ENCODE measurements at regions not wholly inside any gene's neighbourhood (a gene's known extent, or its start where the extent isn't known, plus 50 kb on each side); places are given as distances from the start of the nearest gene placed in this dataset.

- ChIA-PET POLR2A (no interaction called here), CTCF (no interaction called here)
- Mint-ChIP-seq H3K9me3 (peaks cover 10% of the 10 kb centered on the region), H3K36me3 (ENCODE audit: low read depth) (no peaks in the 10 kb centered on the region), H3K27ac (no peak overlapping the region), H3K4me1 (ENCODE audit: low read depth) (no peaks in the 10 kb centered on the region), H3K27me3 (no peaks in the 10 kb centered on the region), H3K4me3 (no peak overlapping the region)
- DNase-seq: no peak
- TF ChIP-seq, protein P1, sequence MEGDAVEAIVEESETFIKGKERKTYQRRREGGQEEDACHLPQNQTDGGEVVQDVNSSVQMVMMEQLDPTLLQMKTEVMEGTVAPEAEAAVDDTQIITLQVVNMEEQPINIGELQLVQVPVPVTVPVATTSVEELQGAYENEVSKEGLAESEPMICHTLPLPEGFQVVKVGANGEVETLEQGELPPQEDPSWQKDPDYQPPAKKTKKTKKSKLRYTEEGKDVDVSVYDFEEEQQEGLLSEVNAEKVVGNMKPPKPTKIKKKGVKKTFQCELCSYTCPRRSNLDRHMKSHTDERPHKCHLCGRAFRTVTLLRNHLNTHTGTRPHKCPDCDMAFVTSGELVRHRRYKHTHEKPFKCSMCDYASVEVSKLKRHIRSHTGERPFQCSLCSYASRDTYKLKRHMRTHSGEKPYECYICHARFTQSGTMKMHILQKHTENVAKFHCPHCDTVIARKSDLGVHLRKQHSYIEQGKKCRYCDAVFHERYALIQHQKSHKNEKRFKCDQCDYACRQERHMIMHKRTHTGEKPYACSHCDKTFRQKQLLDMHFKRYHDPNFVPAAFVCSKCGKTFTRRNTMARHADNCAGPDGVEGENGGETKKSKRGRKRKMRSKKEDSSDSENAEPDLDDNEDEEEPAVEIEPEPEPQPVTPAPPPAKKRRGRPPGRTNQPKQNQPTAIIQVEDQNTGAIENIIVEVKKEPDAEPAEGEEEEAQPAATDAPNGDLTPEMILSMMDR (IDR thresholded peaks at IDR 0.05): no peak
- intact Hi-C loops (cut with micrococcal nuclease): no loop called here
- ATAC-seq: no peak
Observed at GRCh38 chr21:35156293-35157278, 107.5 kb upstream of the RUNX1 start.

- Mint-ChIP-seq H3K4me3 (no peak overlapping the region), H3K4me1 (ENCODE audit: low read depth) (peaks cover 17% of the 10 kb centered on the region), H3K36me3 (ENCODE audit: low read depth) (peaks cover 5% of the 10 kb centered on the region), H3K9me3 (peaks cover 15% of the 10 kb centered on the region), H3K27ac (no peak overlapping the region), H3K27me3 (no peaks in the 10 kb centered on the region)
- ChIA-PET CTCF (no interaction called here), POLR2A (interaction anchor here (1.1 kb wide), 1 partner anchor 9 kb away, joined by 3 read pairs; no protein-coding TSS in a partner anchor)
- TF ChIP-seq, protein P1 (IDR thresholded peaks at IDR 0.05): no peak
- no peak for DNase-seq
- no peak for ATAC-seq
- intact Hi-C loops (cut with micrococcal nuclease): no loop called here
Observed at GRCh38 chr21:35154788-35155187, 105.7 kb upstream of the RUNX1 start.

DNA sequence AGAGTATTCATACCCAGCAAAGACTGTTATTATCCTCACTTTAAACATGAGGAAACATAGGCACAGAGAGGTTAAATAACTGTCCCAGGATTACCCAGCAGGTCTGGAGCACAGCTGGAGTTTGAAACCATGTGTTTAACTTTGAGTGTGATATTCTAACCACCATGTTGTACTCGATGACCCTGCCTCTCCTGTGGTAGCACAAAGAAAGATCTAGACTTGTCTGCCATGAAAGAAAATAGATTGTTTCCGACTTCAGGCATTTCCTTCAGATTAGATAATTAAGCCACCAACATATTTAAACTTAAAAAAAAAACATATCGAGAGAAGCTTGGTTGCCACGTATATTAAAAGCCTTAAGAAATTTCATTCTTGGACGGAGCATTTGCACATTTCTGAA, 104.6 kb upstream of the RUNX1 start:
- TF ChIP-seq, protein P1 (IDR thresholded peaks at IDR 0.05): no peak
- no peak for DNase-seq
- ATAC-seq: no peak
- Mint-ChIP-seq H3K9me3 (peaks cover 15% of the 10 kb centered on the region), H3K4me3 (no peak overlapping the region), H3K27me3 (no peaks in the 10 kb centered on the region), H3K27ac (no peak overlapping the region), H3K36me3 (ENCODE audit: low read depth) (peaks cover 5% of the 10 kb centered on the region), H3K4me1 (ENCODE audit: low read depth) (peaks cover 26% of the 10 kb centered on the region)
- intact Hi-C loops (cut with micrococcal nuclease): no loop called here
- ChIA-PET CTCF (no interaction called here), POLR2A (interaction anchor here (0.5 kb wide), 1 partner anchor 179 kb away, joined by 3 read pairs; no protein-coding TSS in a partner anchor)

DNA sequence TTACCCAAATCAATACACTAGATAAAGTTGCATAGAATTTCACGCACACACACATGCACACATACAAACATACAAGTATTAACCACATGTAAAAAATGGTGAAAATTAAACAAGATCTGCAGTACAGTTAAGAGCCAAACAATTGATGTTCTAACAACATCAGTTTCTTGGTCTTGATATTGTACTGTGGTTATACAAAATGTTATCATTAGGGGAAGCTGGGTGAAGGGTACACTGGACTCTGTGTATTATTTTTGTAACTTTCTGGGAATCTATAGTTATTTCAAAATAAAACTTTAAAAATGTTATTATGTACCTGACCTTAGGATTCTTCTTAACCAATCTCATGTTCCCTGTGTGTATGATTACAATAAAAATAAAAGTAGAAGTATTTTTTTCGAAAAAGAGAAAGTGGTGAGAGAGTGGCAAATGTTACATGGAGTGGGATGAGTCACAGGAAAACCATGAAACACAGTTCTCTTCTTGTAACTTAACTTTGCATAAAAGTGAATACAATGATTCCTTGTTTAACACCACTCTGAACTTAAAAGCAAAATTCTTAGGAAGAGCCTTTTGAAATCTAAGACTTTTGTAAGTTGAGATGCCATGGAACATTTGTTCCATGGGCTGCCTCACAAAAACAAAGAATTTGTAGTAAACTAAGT, 101.6 kb upstream of the RUNX1 start:
- POLR2A ChIA-PET: interaction anchor here (1.5 kb wide), 1 partner anchor 12 kb away, joined by 5 read pairs; no protein-coding TSS in a partner anchor
- Mint-ChIP-seq H3K4me3 (no peak overlapping the region), H3K4me1 (ENCODE audit: low read depth) (peaks cover 43% of the 10 kb centered on the region)

More for the DNA sequence above, 101.6 kb upstream of the RUNX1 start:
- H3K27me3 Mint-ChIP-seq: no peaks in the 10 kb centered on the region
- intact Hi-C loops (cut with micrococcal nuclease): no loop called here
- ATAC-seq (peak; percentile 49), DNase-seq (no peak)
- CTCF ChIA-PET: interaction anchor here (1.0 to 1.2 kb wide), 2 partner anchors 9 to 10 kb away, joined by 3 to 4 read pairs; no protein-coding TSS in a partner anchor
- peaks cover 5% of the 10 kb centered on the region for H3K9me3 Mint-ChIP-seq
- peaks cover 5% of the 10 kb centered on the region for H3K36me3 Mint-ChIP-seq (ENCODE audit: low read depth)
- TF ChIP-seq, protein P1 (IDR thresholded peaks at IDR 0.05): no peak
- H3K27ac Mint-ChIP-seq: peak overlapping the region; percentile 81

All from activated CD8-positive, alpha-beta T cell treated with anti-CD3 and anti-CD28 coated beads for 36 hours (primary cell).